H1 (cell line): ENCODE measurements at regions not wholly inside any gene's neighbourhood (a gene's known extent, or its start where the extent isn't known, plus 50 kb on each side); places are given as distances from the start of the nearest gene placed in this dataset.
A peak's percentile ranks its signal among the peaks of the same experiment; 100 is the strongest.

Source experiments
- CTCF ChIA-PET: fragments of 300-600 bp; sonication (Branson Sonifier 250); formaldehyde crosslinking; loops from one replicate; lab custom pipeline; 2021; ENCODE audit not compliant: partially characterized antibody; lab: Charles Lee
- POLR2A ChIA-PET: fragments of 300-600 bp; sonication (Branson Sonifier 250); formaldehyde crosslinking; loops from one replicate; lab custom pipeline; 2021; ENCODE audit warnings: inconsistent platforms; ENCODE audit not compliant: partially characterized antibody; lab: Charles Lee
- DNase-seq, 2 experiments: peaks; one replicate each; pipeline versions ENCODE4 v3.0.0 to v3.0.0-alpha.2; 2010 to 2022; ENCODE audit warnings: low spot score in 2 of 2, low read depth in 1 of 2, mixed read lengths in 1 of 2
- FAIRE-seq: peaks from 2 replicates; lab custom pipeline; 2011; peaks lifted over from hg19 to GRCh38; lab: Jason Lieb, UNC
- H2AFZ ChIP-seq: 2 replicates; pipeline ENCODE4 v1.8.1; 2012; ENCODE audit warnings: low read length, inconsistent platforms
- H2AK5ac ChIP-seq: 2 replicates; pipeline ENCODE4 v1.6.1; 2013; ENCODE audit warnings: low read depth, low read length
- H2BK120ac ChIP-seq: replicated peaks from 2 replicates; pipeline ENCODE3; 2013; ENCODE audit warnings: low read depth, low read length, inconsistent platforms
- H2BK12ac ChIP-seq: 2 replicates; pipeline ENCODE4 v1.6.1; 2013; ENCODE audit warnings: low read depth, low read length
- H2BK15ac ChIP-seq: 2 replicates; pipeline ENCODE4 v1.6.1; 2013; ENCODE audit warnings: low read length
- H2BK20ac ChIP-seq: 2 replicates; pipeline ENCODE4 v1.6.1; 2013; ENCODE audit warnings: low read length
- H2BK5ac ChIP-seq: 2 replicates; pipeline ENCODE4 v1.6.1; 2013; ENCODE audit warnings: low read depth, low read length
- H3K14ac ChIP-seq: 2 replicates; pipeline ENCODE4 v1.6.1; 2013; ENCODE audit warnings: inconsistent platforms; ENCODE audit not compliant: insufficient read length
- H3K18ac ChIP-seq: 2 replicates; pipeline ENCODE4 v1.6.1; 2013; ENCODE audit warnings: low read length; ENCODE audit errors: extremely low read depth
- H3K23ac ChIP-seq: 2 replicates; pipeline ENCODE4 v1.6.1; 2013; ENCODE audit warnings: inconsistent platforms; ENCODE audit not compliant: insufficient read length
- H3K23me2 ChIP-seq: 2 replicates; pipeline ENCODE4 v1.6.1; 2013; ENCODE audit warnings: low read depth, low read length
- H3K27ac ChIP-seq: 2 replicates; pipeline ENCODE4 v1.6.1; 2011; ENCODE audit warnings: low read depth, low read length, inconsistent platforms
- H3K27me3 ChIP-seq, 4 experiments: replicated peaks in 1 of 4; 1 replicate in 1 of 4; 2 replicates in 3 of 4; pipeline versions ENCODE4 v1.6.1 to v1.8.1; 2011 to 2013; ENCODE audit warnings: low read length in 3 of 4, mild to moderate bottlenecking in 3 of 4, inconsistent platforms in 2 of 4, mixed read lengths in 2 of 4, moderate library complexity in 1 of 4; ENCODE audit not compliant: control insufficient read depth in 3 of 4, insufficient read depth in 3 of 4; ENCODE audit errors: extremely low read depth in 1 of 4
- H3K36me3 ChIP-seq, 4 experiments: 2 replicates each; pipeline versions ENCODE4 v1.6.1 to v1.8.1; 2011 to 2013; ENCODE audit warnings: mild to moderate bottlenecking in 4 of 4, low read length in 3 of 4, moderate library complexity in 2 of 4, control low read depth in 1 of 4, inconsistent platforms in 1 of 4; ENCODE audit not compliant: insufficient read depth in 4 of 4, control insufficient read depth in 2 of 4
- H3K4ac ChIP-seq: replicated peaks from 2 replicates; pipeline ENCODE3; 2013; ENCODE audit warnings: low read length, low read depth, mixed read lengths, inconsistent platforms; ENCODE audit not compliant: insufficient read length
- H3K4me1 ChIP-seq, 4 experiments: replicated peaks in 1 of 4; 1 replicate in 1 of 4; 2 replicates in 3 of 4; pipeline versions ENCODE4 v1.6.1 to v1.8.1; 2011 to 2013; ENCODE audit warnings: low read length in 3 of 4, inconsistent platforms in 2 of 4, mixed read lengths in 1 of 4; ENCODE audit not compliant: insufficient read depth in 4 of 4, control insufficient read depth in 3 of 4
- H3K4me2 ChIP-seq, 2 experiments: 2 replicates each; pipeline versions ENCODE4 v1.6.1 to v1.8.1; 2011 to 2013; ENCODE audit warnings: low read depth in 2 of 2, low read length in 2 of 2, control low read depth in 1 of 2, inconsistent platforms in 1 of 2, mild to moderate bottlenecking in 1 of 2; ENCODE audit not compliant: insufficient read depth in 1 of 2
- H3K4me3 ChIP-seq, 4 experiments: fragments of 200-600, 300-600 bp in 1 of 4; sonication (generic), shearing (Covaris generic), sonication (Bioruptor Twin) in 1 of 4; 2 replicates each; pipeline versions ENCODE4 v1.5.1 to v1.8.1; 2011 to 2016; ENCODE audit warnings: low read length in 4 of 4, low read depth in 3 of 4, control low read depth in 2 of 4, inconsistent platforms in 2 of 4, mild to moderate bottlenecking in 2 of 4, mixed read lengths in 1 of 4, moderate library complexity in 1 of 4; ENCODE audit not compliant: insufficient read depth in 2 of 4; ENCODE audit errors: extremely low read depth in 1 of 4
- H3K56ac ChIP-seq: replicated peaks from 2 replicates; pipeline ENCODE3; 2013; ENCODE audit warnings: low read depth, mild to moderate bottlenecking, mixed read lengths, low read length, inconsistent platforms; ENCODE audit not compliant: insufficient read length
- H3K79me1 ChIP-seq: 2 replicates; pipeline ENCODE4 v1.6.1; 2013; ENCODE audit warnings: low read depth, low read length, control low read depth
- H3K79me2 ChIP-seq, 2 experiments: 2 replicates each; pipeline versions ENCODE4 v1.6.1 to v1.8.1; 2012 to 2013; ENCODE audit warnings: low read length in 2 of 2, mild to moderate bottlenecking in 2 of 2, inconsistent platforms in 1 of 2; ENCODE audit not compliant: insufficient read depth in 2 of 2, control insufficient read depth in 1 of 2
- H3K9ac ChIP-seq, 4 experiments: replicated peaks in 1 of 4; 1 replicate in 1 of 4; 2 replicates in 3 of 4; pipeline versions ENCODE4 v1.6.1 to v1.8.1; 2011 to 2013; ENCODE audit warnings: low read depth in 3 of 4, low read length in 3 of 4, control low read depth in 2 of 4, mild to moderate bottlenecking in 2 of 4, moderate library complexity in 2 of 4, inconsistent platforms in 1 of 4; ENCODE audit errors: extremely low read depth in 1 of 4
- H3K9me3 ChIP-seq, 2 experiments: 2 replicates each; pipeline versions ENCODE4 v1.6.1 to v1.8.1; 2012 to 2013; ENCODE audit warnings: mild to moderate bottlenecking in 2 of 2, moderate library complexity in 2 of 2, control low read depth in 1 of 2, inconsistent platforms in 1 of 2, low read depth in 1 of 2, low read length in 1 of 2, mixed read lengths in 1 of 2; ENCODE audit not compliant: insufficient read depth in 2 of 2
- H4K20me1 ChIP-seq, 2 experiments: replicated peaks in 1 of 2; 2 replicates each; pipeline versions ENCODE3 to v1.8.1; 2011 to 2013; ENCODE audit warnings: inconsistent platforms in 2 of 2, low read length in 2 of 2, mild to moderate bottlenecking in 1 of 2; ENCODE audit not compliant: insufficient read depth in 2 of 2, control insufficient read depth in 1 of 2
- H4K5ac ChIP-seq: 2 replicates; pipeline ENCODE4 v1.6.1; 2013; ENCODE audit warnings: low read length, low read depth, mixed read lengths, inconsistent platforms; ENCODE audit not compliant: insufficient read length
- H4K8ac ChIP-seq: 2 replicates; pipeline ENCODE4 v1.8.0; 2013; ENCODE audit warnings: mild to moderate bottlenecking, moderate library complexity, low read length, inconsistent platforms; ENCODE audit not compliant: insufficient read depth; ENCODE audit errors: extremely low read depth
- H4K91ac ChIP-seq: replicated peaks from 2 replicates; pipeline ENCODE3; 2013; ENCODE audit warnings: low read length, mixed read lengths, inconsistent platforms; ENCODE audit not compliant: insufficient read length
- CBX8 ChIP-seq: fragments of 300-800, 300-1000 bp; sonication (generic); IDR thresholded peaks from 2 replicates; pipeline ENCODE4 v1.7.1; 2016; ENCODE audit warnings: low read depth, low read length, borderline replicate concordance
- CHD1 ChIP-seq: IDR thresholded peaks from 2 replicates; pipeline ENCODE4 v1.6.1; 2012; ENCODE audit warnings: low read depth, low read length, improper control_type of control experiment
- CREB1 ChIP-seq: IDR thresholded peaks from 2 replicates; pipeline ENCODE4 v1.6.1; 2012; ENCODE audit warnings: inconsistent platforms
- EGR1 ChIP-seq: IDR thresholded peaks from 2 replicates; pipeline ENCODE4 v1.6.1; 2011; ENCODE audit warnings: low read depth, low read length, borderline replicate concordance
- NANOG ChIP-seq: IDR thresholded peaks from 2 replicates; pipeline ENCODE4 v1.6.1; 2011; ENCODE audit warnings: low read length, low read depth, mild to moderate bottlenecking, inconsistent platforms; ENCODE audit not compliant: insufficient read depth, poor library complexity, severe bottlenecking
- RAD21 ChIP-seq, 2 experiments: IDR thresholded peaks in 1 of 2; conservative IDR thresholded peaks in 1 of 2; 2 replicates each; pipeline ENCODE4 v1.6.1; 2011; ENCODE audit warnings: low read depth in 2 of 2, low read length in 2 of 2, improper control_type of control experiment in 1 of 2, inconsistent platforms in 1 of 2, mild to moderate bottlenecking in 1 of 2, moderate library complexity in 1 of 2
- RFX5 ChIP-seq: IDR thresholded peaks from 2 replicates; pipeline ENCODE4 v1.6.1; 2011; ENCODE audit warnings: low read depth, low read length, improper control_type of control experiment, borderline replicate concordance
- RNF2 ChIP-seq: fragments of 200-900, 300-1000 bp; sonication (generic); IDR thresholded peaks from 2 replicates; pipeline ENCODE4 v1.7.1; 2016; ENCODE audit warnings: borderline replicate concordance, low read depth, mild to moderate bottlenecking, antibody characterized with exemption, low read length; ENCODE audit not compliant: poor library complexity, severe bottlenecking; ENCODE audit errors: missing control alignments
- TCF12 ChIP-seq: IDR thresholded peaks from 2 replicates; pipeline ENCODE4 v1.6.1; 2011; ENCODE audit warnings: low read depth, mild to moderate bottlenecking, low read length
- TEAD4 ChIP-seq: IDR thresholded peaks from 2 replicates; pipeline ENCODE4 v1.6.1; 2012; ENCODE audit warnings: low read depth, low read length, inconsistent platforms, mixed read lengths
- WGBS, 2 experiments: shearing (Covaris generic) in 1 of 2; methylation state at CpG; one replicate each; pipeline versions ENCODE4 v1.1.6 to v1.1.7; 2013 to 2015; ENCODE audit warnings: low lambda C conversion rate in 2 of 2, mixed read lengths in 2 of 2, inconsistent platforms in 1 of 2, low coverage in 1 of 2, missing lambda C conversion rate in 1 of 2; ENCODE audit not compliant: insufficient replicate concordance in 2 of 2, insufficient coverage in 1 of 2, insufficient read length in 1 of 2; ENCODE audit errors: extremely low coverage in 1 of 2, missing lambda C conversion rate in 1 of 2; 5-methylcytosine and 5-hydroxymethylcytosine counted together
- TF ChIP-seq, protein P1 (sequence below), 3 experiments: IDR thresholded peaks; 1 replicate in 2 of 3; 2 replicates in 1 of 3; pipeline versions ENCODE4 v1.5.1 to v1.6.1; 2011; ENCODE audit warnings: low read length in 3 of 3, mild to moderate bottlenecking in 3 of 3, inconsistent platforms in 2 of 3, low read depth in 1 of 3, moderate library complexity in 1 of 3; ENCODE audit not compliant: insufficient read depth in 1 of 3; ENCODE audit errors: control extremely low read depth in 1 of 3

- H2BK120ac ChIP-seq: no peak overlapping the region
- H3K18ac ChIP-seq: no peak overlapping the region
- no peaks in the 10 kb centered on the region for H3K36me3 ChIP-seq
- H3K27ac ChIP-seq: no peak overlapping the region
- WGBS, 2 experiments: 89% methylated on average over 8 of the region's 8 CpGs; no CpG with 5 or more reads in 1 of the 2 experiments
- H4K8ac ChIP-seq: no peak overlapping the region; the same call in 1 of the 2 replicates
- no peak overlapping the region for H4K5ac ChIP-seq
- no peaks in the 10 kb centered on the region for H3K23me2 ChIP-seq
- H3K56ac ChIP-seq: no peak overlapping the region
- H3K4me3 ChIP-seq: no peak overlapping the region
- no peak overlapping the region for H3K14ac ChIP-seq
- H3K79me1 ChIP-seq: no peaks in the 10 kb centered on the region
- no peak overlapping the region for H4K91ac ChIP-seq
- no peaks in the 10 kb centered on the region for H4K20me1 ChIP-seq
- H2BK5ac ChIP-seq: no peak overlapping the region
- no peak overlapping the region for H2AK5ac ChIP-seq
- ChIA-PET CTCF (interaction anchor here (0.6 kb wide), 1 partner anchor 199 kb away, joined by 3 read pairs; no protein-coding TSS in a partner anchor), POLR2A (no interaction called here)
- H3K4me2 ChIP-seq: no peak overlapping the region
- no peak overlapping the region for H2BK15ac ChIP-seq
- no peak overlapping the region for H2BK20ac ChIP-seq
- H3K23ac ChIP-seq: no peak overlapping the region
- FAIRE-seq (no peak), DNase-seq (no peak)
- H3K79me2 ChIP-seq: no peaks in the 10 kb centered on the region
- no peak overlapping the region for H3K9ac ChIP-seq
- H2AFZ ChIP-seq: 0 out of 2 replicates have a peak overlapping the region, but pooled peaks have one; percentile 35
- peak overlapping the region; percentile 11; the same call in 1 of the 2 replicates for H2BK12ac ChIP-seq
- no peaks in the 10 kb centered on the region for H3K9me3 ChIP-seq
- H3K27me3 ChIP-seq: no peaks in the 10 kb centered on the region
- H3K4me1 ChIP-seq: peaks cover under 1 to 8% (median 4%) of the 10 kb centered on the region in 4 experiments; a peak in 4 of 7 replicates
- no peak overlapping the region for H3K4ac ChIP-seq
- TF ChIP-seq RFX5: no peak
- TF ChIP-seq TEAD4: no peak
- TF ChIP-seq EGR1: no peak
- TF ChIP-seq, protein P1, sequence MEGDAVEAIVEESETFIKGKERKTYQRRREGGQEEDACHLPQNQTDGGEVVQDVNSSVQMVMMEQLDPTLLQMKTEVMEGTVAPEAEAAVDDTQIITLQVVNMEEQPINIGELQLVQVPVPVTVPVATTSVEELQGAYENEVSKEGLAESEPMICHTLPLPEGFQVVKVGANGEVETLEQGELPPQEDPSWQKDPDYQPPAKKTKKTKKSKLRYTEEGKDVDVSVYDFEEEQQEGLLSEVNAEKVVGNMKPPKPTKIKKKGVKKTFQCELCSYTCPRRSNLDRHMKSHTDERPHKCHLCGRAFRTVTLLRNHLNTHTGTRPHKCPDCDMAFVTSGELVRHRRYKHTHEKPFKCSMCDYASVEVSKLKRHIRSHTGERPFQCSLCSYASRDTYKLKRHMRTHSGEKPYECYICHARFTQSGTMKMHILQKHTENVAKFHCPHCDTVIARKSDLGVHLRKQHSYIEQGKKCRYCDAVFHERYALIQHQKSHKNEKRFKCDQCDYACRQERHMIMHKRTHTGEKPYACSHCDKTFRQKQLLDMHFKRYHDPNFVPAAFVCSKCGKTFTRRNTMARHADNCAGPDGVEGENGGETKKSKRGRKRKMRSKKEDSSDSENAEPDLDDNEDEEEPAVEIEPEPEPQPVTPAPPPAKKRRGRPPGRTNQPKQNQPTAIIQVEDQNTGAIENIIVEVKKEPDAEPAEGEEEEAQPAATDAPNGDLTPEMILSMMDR (IDR thresholded peaks at IDR 0.05; ENCODE audit: control extremely low read depth in 1 of 3, insufficient read depth in 1 of 3, low read depth in 1 of 3, low read length in 3 of 3): no peak
- TF ChIP-seq CHD1: no peak
- no peak for TF ChIP-seq CREB1
- no peak for TF ChIP-seq NANOG
- no peak for TF ChIP-seq CBX8
- no peak for TF ChIP-seq TCF12
- no peak for TF ChIP-seq RNF2
- no peak for TF ChIP-seq RAD21 (IDR thresholded peaks at IDR 0.05 in 1 of 2, conservative IDR thresholded peaks at IDR 0.05 in 1 of 2; ENCODE audit: low read depth in 2 of 2, low read length in 2 of 2)
Observed at GRCh38 chr13:33634546-33634982, 183.4 kb upstream of the RFC3 start.
